H9 (cell line): ENCODE measurements at regions not wholly inside any gene's neighbourhood (a gene's known extent, or its start where the extent isn't known, plus 50 kb on each side); places are given as distances from the start of the nearest gene placed in this dataset.

Experiments used
- DNase-seq: peaks from one replicate; pipeline ENCODE4 v3.0.0-alpha.2; 2017
- H2AFZ ChIP-seq: one replicate; pipeline ENCODE4 v1.6.1; 2013; ENCODE audit warnings: mild to moderate bottlenecking, low read length, control low read depth, moderate library complexity
- H2AK5ac ChIP-seq: 2 replicates; pipeline ENCODE4 v1.6.1; 2013; ENCODE audit warnings: low read length, control low read depth, mixed read lengths; ENCODE audit not compliant: insufficient read length
- H2BK120ac ChIP-seq: one replicate; pipeline ENCODE4 v1.6.1; 2013; ENCODE audit warnings: low read depth, mild to moderate bottlenecking, low read length, control low read depth, inconsistent platforms; ENCODE audit not compliant: poor library complexity, severe bottlenecking
- H2BK12ac ChIP-seq: 2 replicates; pipeline ENCODE4 v1.6.1; 2013; ENCODE audit warnings: low read length, control low read depth, mixed read lengths, low read depth; ENCODE audit not compliant: insufficient read length
- H2BK15ac ChIP-seq: 2 replicates; pipeline ENCODE4 v1.6.1; 2013; ENCODE audit warnings: low read depth, low read length, control low read depth
- H2BK20ac ChIP-seq: one replicate; pipeline ENCODE4 v1.6.1; 2013; ENCODE audit warnings: low read depth, mild to moderate bottlenecking, low read length, control low read depth, inconsistent platforms; ENCODE audit not compliant: poor library complexity, severe bottlenecking
- H2BK5ac ChIP-seq: 2 replicates; pipeline ENCODE4 v1.6.1; 2013; ENCODE audit warnings: low read length, control low read depth, mixed read lengths; ENCODE audit not compliant: insufficient read length
- H3K14ac ChIP-seq: 2 replicates; pipeline ENCODE4 v1.6.1; 2013; ENCODE audit warnings: low read length, control low read depth; ENCODE audit not compliant: insufficient read depth
- H3K18ac ChIP-seq: 2 replicates; pipeline ENCODE4 v1.6.1; 2013; ENCODE audit warnings: low read depth, mild to moderate bottlenecking, mixed read lengths, low read length, control low read depth; ENCODE audit not compliant: insufficient read length
- H3K23ac ChIP-seq: 2 replicates; pipeline ENCODE4 v1.6.1; 2013; ENCODE audit warnings: low read length, control low read depth, mixed read lengths, low read depth; ENCODE audit not compliant: insufficient read length
- H3K23me2 ChIP-seq: 2 replicates; pipeline ENCODE4 v1.6.1; 2013; ENCODE audit warnings: low read depth, mild to moderate bottlenecking, mixed read lengths, low read length, control low read depth; ENCODE audit not compliant: insufficient read length, poor library complexity, severe bottlenecking
- H3K27ac ChIP-seq: 2 replicates; pipeline ENCODE4 v1.5.1; 2013; ENCODE audit warnings: low read length, control low read depth, mixed read lengths, low read depth; ENCODE audit not compliant: insufficient read length
- H3K27me3 ChIP-seq: 2 replicates; pipeline ENCODE4 v1.6.1; 2013; ENCODE audit warnings: low read length, control low read depth, inconsistent platforms; ENCODE audit not compliant: insufficient read depth
- H3K4ac ChIP-seq: 2 replicates; pipeline ENCODE4 v1.6.1; 2013; ENCODE audit warnings: low read depth, mild to moderate bottlenecking, control low read depth, inconsistent platforms, low read length, moderate library complexity
- H3K4me1 ChIP-seq: 2 replicates; pipeline ENCODE4 v1.6.1; 2013; ENCODE audit warnings: low read length, control low read depth, inconsistent platforms; ENCODE audit not compliant: insufficient read depth
- H3K4me2 ChIP-seq: 2 replicates; pipeline ENCODE4 v1.6.1; 2013; ENCODE audit warnings: low read length, control low read depth, mixed read lengths; ENCODE audit not compliant: insufficient read length, insufficient read depth
- H3K56ac ChIP-seq: 2 replicates; pipeline ENCODE4 v1.6.1; 2013; ENCODE audit warnings: low read depth, mild to moderate bottlenecking, mixed read lengths, low read length, control low read depth; ENCODE audit not compliant: insufficient read length
- H3K79me1 ChIP-seq: 2 replicates; pipeline ENCODE4 v1.6.1; 2013; ENCODE audit warnings: low read depth, mild to moderate bottlenecking, moderate library complexity, low read length, control low read depth, inconsistent platforms; ENCODE audit not compliant: insufficient read depth, poor library complexity, severe bottlenecking
- H3K79me2 ChIP-seq: 2 replicates; pipeline ENCODE4 v1.6.1; 2013; ENCODE audit warnings: low read length, control low read depth, inconsistent platforms; ENCODE audit not compliant: insufficient read depth
- H3K9ac ChIP-seq: 2 replicates; pipeline ENCODE4 v1.6.1; 2013; ENCODE audit warnings: low read length, control low read depth, mixed read lengths; ENCODE audit not compliant: insufficient read length; ENCODE audit errors: extremely low read depth
- H3K9me3 ChIP-seq: one replicate; pipeline ENCODE4 v1.6.1; 2013; ENCODE audit warnings: low read depth, low read length, inconsistent platforms; ENCODE audit not compliant: control insufficient read depth
- H3T11ph ChIP-seq: one replicate; pipeline ENCODE4 v1.6.1; 2013; ENCODE audit warnings: mild to moderate bottlenecking, low read length, control low read depth, inconsistent platforms
- H4K20me1 ChIP-seq: one replicate; pipeline ENCODE4 v1.6.1; 2013; ENCODE audit not compliant: control insufficient read depth, insufficient read length, insufficient read depth
- H4K5ac ChIP-seq: 2 replicates; pipeline ENCODE4 v1.6.1; 2013; ENCODE audit warnings: low read depth, mild to moderate bottlenecking, mixed read lengths, low read length, control low read depth; ENCODE audit not compliant: insufficient read length
- H4K8ac ChIP-seq: replicated peaks from 2 replicates; pipeline ENCODE4 v1.6.1; 2013; ENCODE audit warnings: low read length, control low read depth, mixed read lengths, low read depth; ENCODE audit not compliant: insufficient read length
- H4K91ac ChIP-seq: 2 replicates; pipeline ENCODE4 v1.6.1; 2013; ENCODE audit warnings: low read depth, mild to moderate bottlenecking, moderate library complexity, mixed read lengths, low read length, control low read depth; ENCODE audit not compliant: insufficient read length
- H3K27ac Mint-ChIP-seq, 3 experiments: 2 replicates in 2 of 3; 3 replicates in 1 of 3; pipeline ENCODE4 v1.8.0; 2020 to 2021; ENCODE audit warnings: mixed read lengths in 3 of 3, mild to moderate bottlenecking in 1 of 3, moderate library complexity in 1 of 3
- H3K27me3 Mint-ChIP-seq: 2 replicates; pipeline ENCODE4 v1.8.0; 2021; ENCODE audit warnings: low read depth, mild to moderate bottlenecking, moderate library complexity, mixed read lengths
- H3K36me3 Mint-ChIP-seq, 3 experiments: 2 replicates in 2 of 3; 3 replicates in 1 of 3; pipeline ENCODE4 v1.8.0; 2020 to 2021; ENCODE audit warnings: low read depth in 3 of 3, mixed read lengths in 3 of 3; ENCODE audit not compliant: insufficient read depth in 1 of 3
- H3K4me1 Mint-ChIP-seq, 2 experiments: 2 replicates each; pipeline ENCODE4 v1.8.0; 2020; ENCODE audit warnings: mixed read lengths in 2 of 2
- H3K4me3 Mint-ChIP-seq, 2 experiments: 2 replicates in 1 of 2; 3 replicates in 1 of 2; pipeline ENCODE4 v1.8.0; 2020 to 2021; ENCODE audit warnings: mild to moderate bottlenecking in 2 of 2, mixed read lengths in 2 of 2, moderate library complexity in 1 of 2
- H3K9me3 Mint-ChIP-seq, 2 experiments: 2 replicates in 1 of 2; 3 replicates in 1 of 2; pipeline ENCODE4 v1.8.0; 2020; ENCODE audit warnings: mild to moderate bottlenecking in 2 of 2, mixed read lengths in 2 of 2, moderate library complexity in 1 of 2
- WGBS: extraction: QIAGEN DNeasy Blood & Tissue Kit; methylation state at CpG from one replicate; pipeline ENCODE4 v1.1.7; 2013; ENCODE audit warnings: missing lambda C conversion rate, low lambda C conversion rate, mixed read lengths; ENCODE audit not compliant: insufficient read length; ENCODE audit errors: extremely low coverage; 5-methylcytosine and 5-hydroxymethylcytosine counted together
- TF ChIP-seq, protein P1 (sequence below): fragments of 200-600 bp; sonication (generic); conservative IDR thresholded peaks from 3 replicates; pipeline ENCODE4 v1.8.0; 2021; ENCODE audit warnings: antibody characterized with exemption, mild to moderate bottlenecking

GRCh38 chr3:24937228-24937627 is 442.6 kb upstream of the THRB start:
- Histone ChIP-seq H4K8ac (no peak overlapping the region), H3K9ac (no peak overlapping the region), H3K9me3 (no peaks in the 10 kb centered on the region), H3K27ac (no peak overlapping the region), H2BK120ac (no peak overlapping the region), H3K27me3 (no peaks in the 10 kb centered on the region), H3K79me1 (no peaks in the 10 kb centered on the region), H3K14ac (no peak overlapping the region), H3K4ac (no peak overlapping the region), H3K56ac (no peak overlapping the region), H2AK5ac (no peak overlapping the region), H3K4me1 (no peaks in the 10 kb centered on the region; the same call in 1 of the 2 replicates), H2BK12ac (no peak overlapping the region), H2BK15ac (no peak overlapping the region), H4K91ac (no peak overlapping the region), H3K4me2 (no peak overlapping the region), H3K23ac (no peak overlapping the region), H4K5ac (no peak overlapping the region), H2AFZ (no peak overlapping the region), H2BK5ac (no peak overlapping the region), H3K23me2 (no peaks in the 10 kb centered on the region), H3K79me2 (no peaks in the 10 kb centered on the region), H4K20me1 (no peaks in the 10 kb centered on the region), H2BK20ac (no peak overlapping the region), H3K18ac (no peak overlapping the region), H3T11ph (no peak overlapping the region)
- Mint-ChIP-seq H3K36me3 (no peaks in the 10 kb centered on the region), H3K27ac (no peak overlapping the region), H3K27me3 (no peaks in the 10 kb centered on the region), H3K4me3 (no peak overlapping the region), H3K4me1 (no peaks in the 10 kb centered on the region), H3K9me3 (no peaks in the 10 kb centered on the region)
- no peak for DNase-seq
- TF ChIP-seq, protein P1, sequence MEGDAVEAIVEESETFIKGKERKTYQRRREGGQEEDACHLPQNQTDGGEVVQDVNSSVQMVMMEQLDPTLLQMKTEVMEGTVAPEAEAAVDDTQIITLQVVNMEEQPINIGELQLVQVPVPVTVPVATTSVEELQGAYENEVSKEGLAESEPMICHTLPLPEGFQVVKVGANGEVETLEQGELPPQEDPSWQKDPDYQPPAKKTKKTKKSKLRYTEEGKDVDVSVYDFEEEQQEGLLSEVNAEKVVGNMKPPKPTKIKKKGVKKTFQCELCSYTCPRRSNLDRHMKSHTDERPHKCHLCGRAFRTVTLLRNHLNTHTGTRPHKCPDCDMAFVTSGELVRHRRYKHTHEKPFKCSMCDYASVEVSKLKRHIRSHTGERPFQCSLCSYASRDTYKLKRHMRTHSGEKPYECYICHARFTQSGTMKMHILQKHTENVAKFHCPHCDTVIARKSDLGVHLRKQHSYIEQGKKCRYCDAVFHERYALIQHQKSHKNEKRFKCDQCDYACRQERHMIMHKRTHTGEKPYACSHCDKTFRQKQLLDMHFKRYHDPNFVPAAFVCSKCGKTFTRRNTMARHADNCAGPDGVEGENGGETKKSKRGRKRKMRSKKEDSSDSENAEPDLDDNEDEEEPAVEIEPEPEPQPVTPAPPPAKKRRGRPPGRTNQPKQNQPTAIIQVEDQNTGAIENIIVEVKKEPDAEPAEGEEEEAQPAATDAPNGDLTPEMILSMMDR: no peak
- WGBS: no CpG with 5 or more reads among the region's 5 CpGs
